Vagina (tissue), 2 donors: ENCODE measurements at regions not wholly inside any gene's neighbourhood (a gene's known extent, or its start where the extent isn't known, plus 50 kb on each side); places are given as distances from the start of the nearest gene placed in this dataset.

Experiments
- DNase-seq, 2 donors: peaks; one replicate each; pipeline ENCODE4 v3.0.0-alpha.2; 2017; ENCODE audit errors: extremely low spot score in 2 of 2
- H3K27ac ChIP-seq: fragments of 200-600 bp; sonication (generic); one replicate; pipeline ENCODE4 v1.5.1; 2019
- H3K27me3 ChIP-seq: fragments of 200-600 bp; sonication (generic); one replicate; pipeline ENCODE4 v1.5.1; 2019
- H3K36me3 ChIP-seq, 2 donors: fragments of 200-600 bp; sonication (generic); one replicate each; pipeline ENCODE4 v1.5.1; 2017 to 2019
- H3K4me1 ChIP-seq: fragments of 200-600 bp; sonication (generic); one replicate; pipeline ENCODE4 v1.5.1; 2019
- H3K4me3 ChIP-seq, 2 donors: fragments of 200-600 bp; sonication (generic); 1 replicate in 1 of 2; 2 replicates in 1 of 2; pipeline ENCODE4 v1.5.1; 2016 to 2019
- H3K9me3 ChIP-seq: fragments of 200-600 bp; sonication (generic); one replicate; pipeline ENCODE4 v1.5.1; 2019
- CTCF ChIP-seq, 3 experiments: fragments of 450-650 bp in 2 of 3; fragments of 200-600 bp in 1 of 3; sonication (generic) in 1 of 3; IDR thresholded peaks; one replicate each; pipeline ENCODE4 v1.5.1; 2017 to 2019; ENCODE audit warnings: antibody characterized with exemption in 3 of 3, mild to moderate bottlenecking in 2 of 3, moderate library complexity in 2 of 3
- POLR2A ChIP-seq, 2 donors: fragments of 450-650 bp; IDR thresholded peaks; one replicate each; pipeline ENCODE4 v1.6.1; 2017; ENCODE audit warnings: antibody characterized with exemption in 2 of 2, mild to moderate bottlenecking in 2 of 2, moderate library complexity in 2 of 2
- POLR2AphosphoS5 ChIP-seq, 2 donors: sonication (generic); formaldehyde crosslinking; IDR thresholded peaks; one replicate each; pipeline ENCODE4 v1.9.0; 2017; ENCODE audit warnings: antibody characterized with exemption in 2 of 2, mild to moderate bottlenecking in 2 of 2, low read depth in 1 of 2; ENCODE audit not compliant: insufficient read depth in 1 of 2
- intact Hi-C: fragments of 100-400 bp; cut with DNase I; formaldehyde crosslinking; loops from one replicate; pipeline ENCODE4 v1.15.1; 2023

GRCh38 chr2:33727361-33728032, 128.4 kb upstream of the FAM98A start:
- H3K4me3 ChIP-seq = no peak overlapping the region
- DNase-seq = no peak
- H3K27ac ChIP-seq = no peak overlapping the region
- intact Hi-C loops = no loop called here
- H3K4me1 ChIP-seq = no peaks in the 10 kb centered on the region
- no peaks in the 10 kb centered on the region for H3K9me3 ChIP-seq
- H3K36me3 ChIP-seq = no peaks in the 10 kb centered on the region
- TF ChIP-seq CTCF (IDR thresholded peaks at IDR 0.05) = no peak
- TF ChIP-seq POLR2AphosphoS5 (IDR thresholded peaks at IDR 0.05; ENCODE audit: insufficient read depth in 1 of 2, low read depth in 1 of 2) = no peak
- TF ChIP-seq POLR2A (IDR thresholded peaks at IDR 0.05) = no peak
- H3K27me3 ChIP-seq = no peaks in the 10 kb centered on the region

- no peak overlapping the region for H3K27ac ChIP-seq
- H3K9me3 ChIP-seq = no peaks in the 10 kb centered on the region
- DNase-seq = no peak
- no peak overlapping the region for H3K4me3 ChIP-seq
- intact Hi-C loops = no loop called here
- no peaks in the 10 kb centered on the region for H3K4me1 ChIP-seq
- H3K27me3 ChIP-seq = no peaks in the 10 kb centered on the region
- TF ChIP-seq CTCF (IDR thresholded peaks at IDR 0.05) (no peak), POLR2AphosphoS5 (IDR thresholded peaks at IDR 0.05; ENCODE audit: insufficient read depth in 1 of 2, low read depth in 1 of 2) (no peak), POLR2A (IDR thresholded peaks at IDR 0.05) (no peak)
- no peaks in the 10 kb centered on the region for H3K36me3 ChIP-seq
These were observed 127.3 kb upstream of the FAM98A start for GRCh38 chr2:33726415-33726814.

- Histone ChIP-seq H3K4me3 (no peak overlapping the region), H3K27me3 (no peaks in the 10 kb centered on the region), H3K27ac (no peak overlapping the region), H3K9me3 (no peaks in the 10 kb centered on the region), H3K4me1 (no peaks in the 10 kb centered on the region), H3K36me3 (no peaks in the 10 kb centered on the region)
- intact Hi-C loops = no loop called here
- no peak for DNase-seq
- TF ChIP-seq POLR2A (IDR thresholded peaks at IDR 0.05) = no peak
- no peak for TF ChIP-seq CTCF (IDR thresholded peaks at IDR 0.05)
- no peak for TF ChIP-seq POLR2AphosphoS5 (IDR thresholded peaks at IDR 0.05; ENCODE audit: insufficient read depth in 1 of 2, low read depth in 1 of 2)
These were observed 124.2 kb upstream of the FAM98A start for GRCh38 chr2:33723329-33723728.

GRCh38 chr2:33719067-33719466, 120.0 kb upstream of the FAM98A start:
- Histone ChIP-seq H3K27ac (no peak overlapping the region), H3K36me3 (no peaks in the 10 kb centered on the region), H3K4me1 (no peaks in the 10 kb centered on the region), H3K4me3 (no peak overlapping the region), H3K9me3 (no peaks in the 10 kb centered on the region), H3K27me3 (no peaks in the 10 kb centered on the region)
- no peak for DNase-seq
- intact Hi-C loops = no loop called here
- no peak for TF ChIP-seq POLR2AphosphoS5 (IDR thresholded peaks at IDR 0.05; ENCODE audit: insufficient read depth in 1 of 2, low read depth in 1 of 2)
- no peak for TF ChIP-seq CTCF (IDR thresholded peaks at IDR 0.05)
- TF ChIP-seq POLR2A (IDR thresholded peaks at IDR 0.05) = no peak

GRCh38 chr2:33712674-33713073, 113.6 kb upstream of the FAM98A start:
- H3K4me1 ChIP-seq = no peaks in the 10 kb centered on the region
- TF ChIP-seq POLR2A (IDR thresholded peaks at IDR 0.05) (no peak), POLR2AphosphoS5 (IDR thresholded peaks at IDR 0.05; ENCODE audit: insufficient read depth in 1 of 2, low read depth in 1 of 2) (no peak), CTCF (IDR thresholded peaks at IDR 0.05) (no peak)
- no peak for DNase-seq
- H3K27me3 ChIP-seq = no peaks in the 10 kb centered on the region
- intact Hi-C loops = no loop called here
- H3K27ac ChIP-seq = no peak overlapping the region
- no peaks in the 10 kb centered on the region for H3K36me3 ChIP-seq
- H3K9me3 ChIP-seq = no peaks in the 10 kb centered on the region
- H3K4me3 ChIP-seq = no peak overlapping the region
